Stomach (tissue), 8 donors: ENCODE measurements at regions not wholly inside any gene's neighbourhood (a gene's known extent, or its start where the extent isn't known, plus 50 kb on each side); places are given as distances from the start of the nearest gene placed in this dataset.
A peak's percentile ranks its signal among the peaks of the same experiment; 100 is the strongest.
"Not testable (repeated sequence)": the region's sequence is repeated elsewhere in the genome, so short reads cannot be mapped to it uniquely, and the experiment has no call there.

Experiments used
- DNase-seq, 2 donors: peaks; one replicate each; pipeline versions ENCODE4 v3.0.0 to v3.0.0-alpha.2; 2013 to 2019
- H3K27ac ChIP-seq, 5 donors: fragments of 200-600 bp in 4 of 5; sonication (generic) in 4 of 5; one replicate each; pipeline ENCODE4 v1.5.1; 2013 to 2019; ENCODE audit warnings: mild to moderate bottlenecking in 1 of 5, moderate library complexity in 1 of 5
- H3K27me3 ChIP-seq, 3 donors: fragments of 200-600 bp; sonication (generic); one replicate each; pipeline ENCODE4 v1.5.1; 2017 to 2019; ENCODE audit warnings: mixed run types in 1 of 3
- H3K36me3 ChIP-seq, 4 donors: fragments of 200-600 bp; sonication (generic); 1 replicate in 3 of 4; 2 replicates in 1 of 4; pipeline ENCODE4 v1.5.1; 2016 to 2019
- H3K4me1 ChIP-seq, 4 donors: fragments of 200-600 bp; sonication (generic); one replicate each; pipeline ENCODE4 v1.5.1; 2016 to 2019
- H3K4me3 ChIP-seq, 4 donors: fragments of 200-600 bp; sonication (generic) in 3 of 4; one replicate each; pipeline ENCODE4 v1.5.1; 2016 to 2019; ENCODE audit warnings: mild to moderate bottlenecking in 1 of 4
- H3K9me3 ChIP-seq, 4 donors: fragments of 200-600 bp; sonication (generic); one replicate each; pipeline ENCODE4 v1.5.1; 2016 to 2019
- EP300 ChIP-seq: sonication (generic); formaldehyde crosslinking; IDR thresholded peaks from one replicate; pipeline ENCODE4 v1.6.1; 2017; ENCODE audit warnings: antibody characterized with exemption
- POLR2A ChIP-seq, 4 donors: fragments of 450-650 bp; IDR thresholded peaks; one replicate each; pipeline ENCODE4 v1.6.1; 2016; ENCODE audit warnings: antibody characterized with exemption in 4 of 4, control low read depth in 2 of 4, mild to moderate bottlenecking in 1 of 4, moderate library complexity in 1 of 4
- POLR2AphosphoS5 ChIP-seq, 3 donors: sonication (generic); formaldehyde crosslinking; IDR thresholded peaks; one replicate each; pipeline ENCODE4 v1.6.1; 2016; ENCODE audit warnings: antibody characterized with exemption in 3 of 3
- WGBS, 5 donors: extraction: QIAGEN DNeasy Blood & Tissue Kit in 3 of 5; methylation state at CpG; one replicate each; pipeline versions ENCODE4 v1.1.5 to v1.1.7; 2013 to 2018; 5-methylcytosine and 5-hydroxymethylcytosine counted together
- intact Hi-C: fragments of 100-400 bp; cut with DNase I; formaldehyde crosslinking; loops from one replicate; pipeline ENCODE4 v1.15.1; 2023; ENCODE audit warnings: low total_unique reads
- TF ChIP-seq, protein P1 (sequence below), 7 experiments: fragments of 450-650 bp in 4 of 7; fragments of 200-600 bp in 3 of 7; sonication (generic) in 3 of 7; IDR thresholded peaks; one replicate each; pipeline ENCODE4 v1.5.1; 2016 to 2019; ENCODE audit warnings: antibody characterized with exemption in 7 of 7, control low read depth in 2 of 7, mild to moderate bottlenecking in 1 of 7
- donor health status: healthy with polysubstance abuse.
- donor health status: Bipolar disorder and iron deficiency.
- donor health status: healthy.

DNA sequence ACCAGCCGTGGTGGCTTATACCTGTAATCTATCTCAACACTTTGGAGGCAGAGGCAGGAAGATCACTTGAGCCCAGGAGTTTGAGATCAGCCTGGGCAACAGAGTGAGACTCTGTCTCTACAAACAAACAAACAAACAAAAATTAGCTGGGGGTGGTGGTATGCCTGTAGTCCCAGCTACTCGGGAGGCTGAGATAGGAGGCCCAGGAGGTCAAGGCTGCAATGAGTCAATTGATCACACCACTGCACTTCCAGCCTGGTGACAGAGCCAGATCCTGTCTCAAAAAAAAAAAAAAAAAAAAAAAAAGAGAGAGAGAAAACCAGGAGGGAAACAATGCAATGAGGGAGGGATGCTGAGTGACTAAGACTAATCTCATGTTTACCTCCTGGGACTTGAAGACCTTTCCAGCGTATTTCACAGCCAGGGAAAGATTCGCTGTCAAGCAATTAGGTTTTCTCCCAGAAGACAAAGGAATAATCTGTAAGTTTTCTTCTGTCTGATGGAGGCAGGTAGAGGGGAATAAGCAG is 51.1 kb upstream of the MIER3 start:
- H3K9me3 ChIP-seq, result no peaks in the 10 kb centered on the region
- H3K4me1 ChIP-seq, result no peaks in the 10 kb centered on the region
- TF ChIP-seq POLR2A (IDR thresholded peaks at IDR 0.05), result no peak
- no peak for TF ChIP-seq POLR2AphosphoS5 (IDR thresholded peaks at IDR 0.05)
- TF ChIP-seq, protein P1, sequence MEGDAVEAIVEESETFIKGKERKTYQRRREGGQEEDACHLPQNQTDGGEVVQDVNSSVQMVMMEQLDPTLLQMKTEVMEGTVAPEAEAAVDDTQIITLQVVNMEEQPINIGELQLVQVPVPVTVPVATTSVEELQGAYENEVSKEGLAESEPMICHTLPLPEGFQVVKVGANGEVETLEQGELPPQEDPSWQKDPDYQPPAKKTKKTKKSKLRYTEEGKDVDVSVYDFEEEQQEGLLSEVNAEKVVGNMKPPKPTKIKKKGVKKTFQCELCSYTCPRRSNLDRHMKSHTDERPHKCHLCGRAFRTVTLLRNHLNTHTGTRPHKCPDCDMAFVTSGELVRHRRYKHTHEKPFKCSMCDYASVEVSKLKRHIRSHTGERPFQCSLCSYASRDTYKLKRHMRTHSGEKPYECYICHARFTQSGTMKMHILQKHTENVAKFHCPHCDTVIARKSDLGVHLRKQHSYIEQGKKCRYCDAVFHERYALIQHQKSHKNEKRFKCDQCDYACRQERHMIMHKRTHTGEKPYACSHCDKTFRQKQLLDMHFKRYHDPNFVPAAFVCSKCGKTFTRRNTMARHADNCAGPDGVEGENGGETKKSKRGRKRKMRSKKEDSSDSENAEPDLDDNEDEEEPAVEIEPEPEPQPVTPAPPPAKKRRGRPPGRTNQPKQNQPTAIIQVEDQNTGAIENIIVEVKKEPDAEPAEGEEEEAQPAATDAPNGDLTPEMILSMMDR (IDR thresholded peaks at IDR 0.05), result no peak
- TF ChIP-seq EP300, result no peak
- H3K4me3 ChIP-seq, result no peak overlapping the region
- WGBS, 5 donors, result 56 to 68% (median 60%) methylated on average over 4 of the region's 4 CpGs
- intact Hi-C loops, result no loop called here
- no peaks in the 10 kb centered on the region for H3K36me3 ChIP-seq
- no peak for DNase-seq
- no peak overlapping the region for H3K27ac ChIP-seq
- H3K27me3 ChIP-seq, result no peaks in the 10 kb centered on the region

DNA sequence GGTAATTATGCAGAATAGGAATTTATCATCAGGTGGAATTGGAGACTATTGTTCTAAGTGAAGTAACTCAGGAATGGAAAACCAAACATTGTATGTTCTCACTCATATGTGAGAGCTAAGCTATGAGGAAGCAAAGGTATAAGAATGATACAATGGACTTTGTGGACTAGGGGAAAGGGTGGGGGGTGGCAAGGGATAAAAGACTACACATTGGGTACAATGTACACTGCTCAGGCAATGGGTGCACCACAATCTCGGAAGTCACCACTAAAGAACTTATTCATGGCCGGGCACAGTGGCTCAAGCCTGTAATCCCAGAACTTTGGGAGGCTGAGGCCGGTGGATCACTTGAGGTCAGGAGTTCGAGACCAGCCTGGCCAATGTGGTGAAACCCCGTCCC is 51.6 kb upstream of the MIER3 start:
- H3K4me1 ChIP-seq, H3K27ac ChIP-seq, H3K27me3 ChIP-seq, H3K36me3 ChIP-seq, H3K4me3 ChIP-seq, intact Hi-C loops, H3K9me3 ChIP-seq: not testable (repeated sequence)
- 78 to 87% (median 85%) methylated on average over 5 of the region's 5 CpGs for WGBS, 5 donors
- peak in 1 of 2 donors; percentile 55 for DNase-seq

DNA sequence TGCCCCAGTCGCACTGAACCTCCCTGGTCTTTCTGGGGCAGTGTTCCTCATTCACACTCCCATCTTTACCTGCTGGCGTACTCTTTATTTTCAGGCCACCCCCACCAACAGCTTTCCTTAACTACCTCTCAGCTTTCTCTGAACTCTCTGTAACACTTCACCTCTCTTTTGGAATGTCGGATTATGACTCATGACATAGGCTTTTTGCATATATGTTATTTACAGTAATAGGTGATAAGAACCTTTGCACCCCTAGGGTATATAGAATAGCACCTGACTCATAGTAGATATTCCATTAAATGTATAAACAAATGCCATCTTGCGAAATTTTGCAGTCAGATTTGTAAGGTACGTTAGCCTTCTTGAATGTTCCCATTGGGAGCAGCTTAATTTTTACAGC is 52.9 kb upstream of the MIER3 start:
- WGBS, 5 donors, result 61 to 76% (median 74%) methylated on average over 5 of the region's 5 CpGs
- H3K36me3 ChIP-seq, result no peaks in the 10 kb centered on the region
- no peak overlapping the region for H3K27ac ChIP-seq
- no peaks in the 10 kb centered on the region for H3K9me3 ChIP-seq
- intact Hi-C loops, result no loop called here
- H3K4me1 ChIP-seq, result no peaks in the 10 kb centered on the region
- peak in 1 of 2 donors; percentile 73 for DNase-seq
- TF ChIP-seq POLR2AphosphoS5 (IDR thresholded peaks at IDR 0.05) (no peak), EP300 (no peak), POLR2A (IDR thresholded peaks at IDR 0.05) (no peak)
- TF ChIP-seq, protein P1 (IDR thresholded peaks at IDR 0.05), result no peak
- H3K27me3 ChIP-seq, result no peaks in the 10 kb centered on the region
- no peak overlapping the region for H3K4me3 ChIP-seq

DNA sequence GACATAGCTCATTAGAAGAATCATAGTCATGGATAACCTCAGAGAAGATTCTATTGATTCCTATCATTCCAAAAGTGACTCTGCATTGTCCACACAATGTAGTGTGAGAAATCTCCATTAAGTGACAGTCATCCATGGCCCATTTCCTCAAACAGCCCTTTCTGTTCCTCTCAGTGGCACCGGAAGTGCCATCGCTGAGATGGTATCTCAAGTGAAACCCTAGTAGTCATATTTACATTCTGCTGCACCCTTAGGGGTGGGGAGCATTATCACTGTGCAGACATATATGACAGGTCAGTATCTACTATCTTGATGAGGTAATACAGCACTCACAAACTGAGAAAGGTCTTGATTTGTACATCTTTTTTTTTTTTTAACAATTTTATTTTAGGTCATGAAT is 55.4 kb upstream of the MIER3 start:
- no peak overlapping the region for H3K4me3 ChIP-seq
- no peak for DNase-seq
- intact Hi-C loops, result no loop called here
- no peaks in the 10 kb centered on the region for H3K36me3 ChIP-seq
- H3K27ac ChIP-seq, result no peak overlapping the region
- H3K27me3 ChIP-seq, result no peaks in the 10 kb centered on the region
- TF ChIP-seq EP300, result no peak
- TF ChIP-seq, protein P1 (IDR thresholded peaks at IDR 0.05), result no peak
- TF ChIP-seq POLR2AphosphoS5 (IDR thresholded peaks at IDR 0.05), result no peak
- no peak for TF ChIP-seq POLR2A (IDR thresholded peaks at IDR 0.05)
- H3K4me1 ChIP-seq, result no peaks in the 10 kb centered on the region
- WGBS, 5 donors, result 82 to 97% (median 85%) methylated on average over 2 of the region's 2 CpGs
- H3K9me3 ChIP-seq, result no peaks in the 10 kb centered on the region

DNA sequence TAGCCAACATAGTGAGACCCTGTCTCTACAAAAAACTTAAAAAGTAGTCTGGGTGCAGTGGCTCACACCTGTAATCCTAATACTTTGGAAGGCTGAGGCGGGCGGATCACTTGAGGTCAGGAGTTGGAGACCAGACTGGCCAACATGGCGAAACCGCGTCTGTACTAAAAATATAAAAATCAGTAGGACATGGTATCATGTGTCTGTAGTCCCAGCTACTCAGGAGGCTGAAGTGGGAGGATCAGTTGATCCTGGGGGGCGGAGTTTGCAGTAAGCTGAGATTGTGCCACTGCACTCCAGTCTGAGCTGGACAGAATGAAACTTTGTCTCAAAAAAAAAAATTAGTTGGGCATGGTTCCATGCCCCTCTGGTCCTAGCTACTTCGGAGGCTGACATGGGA is 57.9 kb upstream of the MIER3 start:
- H3K27ac ChIP-seq, result no peak overlapping the region
- no peaks in the 10 kb centered on the region for H3K4me1 ChIP-seq
- no peaks in the 10 kb centered on the region for H3K27me3 ChIP-seq
- no peaks in the 10 kb centered on the region for H3K9me3 ChIP-seq
- WGBS, 5 donors, result 88 to 96% (median 92%) methylated on average over 7 of the region's 7 CpGs
- TF ChIP-seq EP300 (no peak), POLR2AphosphoS5 (IDR thresholded peaks at IDR 0.05) (no peak), POLR2A (IDR thresholded peaks at IDR 0.05) (no peak)
- TF ChIP-seq, protein P1 (IDR thresholded peaks at IDR 0.05), result no peak
- no peak overlapping the region for H3K4me3 ChIP-seq
- intact Hi-C loops, result no loop called here
- H3K36me3 ChIP-seq, result no peaks in the 10 kb centered on the region
- no peak for DNase-seq
